Kidney tubule cell (primary cell): ENCODE measurements at regions not wholly inside any gene's neighbourhood (a gene's known extent, or its start where the extent isn't known, plus 50 kb on each side); places are given as distances from the start of the nearest gene placed in this dataset.
A peak's percentile ranks its signal among the peaks of the same experiment; 100 is the strongest.

Experiments used
- DNase-seq: peaks from one replicate; pipeline ENCODE4 v3.0.0-alpha.2; 2018; ENCODE audit warnings: low spot score

GRCh38 chr1:29485096-29485925 is 249.0 kb downstream of the PTPRU start:
- DNase-seq, result no peak

DNA sequence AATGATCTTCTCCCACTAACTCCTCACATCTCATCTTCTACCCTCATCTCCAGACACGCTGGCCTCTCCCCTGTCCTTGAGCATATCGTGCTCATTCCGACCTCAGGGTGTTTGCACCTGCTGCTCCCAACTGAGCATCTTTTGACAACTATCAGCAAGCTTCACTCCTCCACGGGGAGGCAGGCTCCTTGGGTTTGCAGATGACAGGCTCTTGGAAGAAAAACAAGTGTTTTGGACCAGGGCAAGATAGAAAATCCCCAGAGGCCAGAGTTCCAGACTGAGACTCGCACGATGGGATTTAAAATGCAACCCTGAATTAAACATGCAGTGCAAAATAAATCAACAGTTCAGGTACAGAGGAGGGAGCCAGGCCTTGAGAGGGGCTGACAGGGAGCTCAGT is 246.7 kb downstream of the PTPRU start:
- DNase-seq, result no peak

DNA sequence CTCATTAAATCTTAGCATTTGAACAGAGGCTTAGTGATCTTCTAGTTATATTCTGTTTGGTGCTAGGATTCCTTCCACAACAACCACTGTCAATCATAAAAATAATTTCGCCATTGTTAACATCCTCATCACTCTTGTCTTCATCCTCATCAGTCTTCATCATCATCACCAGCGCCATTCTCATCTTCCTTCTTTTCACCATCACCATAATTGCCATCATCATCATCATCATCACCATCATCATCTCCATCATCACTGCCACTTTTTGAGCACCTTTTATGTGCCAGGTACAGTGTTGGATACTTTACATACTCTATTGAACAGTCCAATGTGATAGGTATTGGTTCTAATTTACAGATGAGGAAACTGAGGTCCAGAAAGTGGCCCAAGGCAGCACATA is 245.7 kb downstream of the PTPRU start:
- DNase-seq, result no peak

- no peak for DNase-seq
Observed at GRCh38 chr1:29481031-29481430, 244.7 kb downstream of the PTPRU start.

DNA sequence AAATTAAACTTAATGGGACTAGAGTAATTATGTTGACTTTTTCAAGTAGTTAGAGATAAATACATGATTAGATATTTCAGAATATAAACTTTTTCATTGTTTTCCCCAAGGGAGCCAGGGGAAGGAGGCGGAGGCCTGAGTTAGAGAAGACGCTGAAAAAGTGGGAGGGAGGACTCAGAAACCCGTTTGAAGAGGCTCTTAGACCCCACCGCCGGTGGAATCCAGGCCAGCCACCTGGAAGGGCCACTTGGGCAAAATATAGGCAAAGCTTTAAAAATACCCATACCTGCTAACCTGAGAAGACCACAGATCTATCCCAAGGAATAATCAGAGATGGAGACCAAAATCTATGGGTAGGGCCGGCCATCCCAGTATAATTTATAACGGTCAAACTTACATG is 242.6 kb downstream of the PTPRU start:
- DNase-seq, result no peak

GRCh38 chr1:29478151-29478791 is 241.9 kb downstream of the PTPRU start:
- no peak for DNase-seq

GRCh38 chr1:29475326-29475725 is 239.0 kb downstream of the PTPRU start:
- DNase-seq, result no peak

- no peak for DNase-seq
Observed at GRCh38 chr1:29474274-29475244, 238.2 kb downstream of the PTPRU start.

DNA sequence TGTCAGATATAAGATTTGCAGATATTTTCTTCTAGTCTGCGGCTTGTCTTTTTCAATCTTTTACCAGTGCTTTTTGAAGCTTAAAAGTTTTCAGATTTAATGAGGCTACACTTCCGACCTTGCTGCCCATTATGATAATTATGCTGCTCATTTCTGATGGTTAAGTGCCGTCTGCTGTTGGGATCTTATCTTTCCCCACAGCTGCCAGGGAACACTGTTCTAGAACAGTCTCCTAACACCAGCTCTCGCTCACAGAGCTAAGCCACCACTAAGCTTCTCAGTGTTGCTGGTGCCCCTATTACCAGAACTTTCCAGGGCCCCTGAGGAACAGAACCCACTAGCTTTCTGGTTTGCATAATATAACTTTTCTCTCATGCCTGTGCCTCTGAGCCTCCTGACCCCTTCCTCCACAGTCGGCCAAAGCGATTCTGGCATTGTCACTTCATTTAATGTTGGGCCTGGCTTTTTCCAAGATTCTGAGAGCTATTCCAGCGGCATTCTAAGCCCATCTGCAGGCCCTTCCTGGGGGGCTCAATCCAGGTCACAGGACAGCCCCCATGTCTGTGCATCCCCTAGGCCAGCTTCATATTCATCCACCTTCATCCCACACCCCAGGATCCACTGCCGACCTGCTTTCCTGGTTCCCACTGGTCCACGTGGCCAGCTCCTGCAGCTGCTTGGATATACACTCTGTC is 237.0 kb downstream of the PTPRU start:
- no peak for DNase-seq

GRCh38 chr1:29471487-29472313 is 235.4 kb downstream of the PTPRU start:
- DNase-seq, result peak; percentile 8

DNA sequence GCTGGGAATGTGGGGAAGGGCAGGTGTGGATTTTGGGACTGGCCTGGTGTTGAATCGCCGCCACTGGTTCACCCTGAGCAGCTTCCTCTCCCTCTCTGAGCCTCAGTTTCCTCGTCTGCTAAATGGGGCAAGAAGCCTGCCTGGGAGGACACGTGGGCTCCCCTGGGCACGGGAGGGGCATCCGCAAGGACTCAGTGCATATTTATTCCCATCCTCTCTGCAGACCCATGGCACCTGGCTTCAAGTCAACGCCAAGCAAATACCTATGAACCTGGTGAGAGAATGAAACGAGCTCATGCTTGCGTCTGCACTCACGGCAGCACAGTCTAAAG is 234.4 kb downstream of the PTPRU start:
- no peak for DNase-seq

- no peak for DNase-seq
Observed at GRCh38 chr1:29470087-29470787, 233.9 kb downstream of the PTPRU start.

- peak; percentile 5 for DNase-seq
Observed at GRCh38 chr1:29469457-29469856, 233.1 kb downstream of the PTPRU start.

DNA sequence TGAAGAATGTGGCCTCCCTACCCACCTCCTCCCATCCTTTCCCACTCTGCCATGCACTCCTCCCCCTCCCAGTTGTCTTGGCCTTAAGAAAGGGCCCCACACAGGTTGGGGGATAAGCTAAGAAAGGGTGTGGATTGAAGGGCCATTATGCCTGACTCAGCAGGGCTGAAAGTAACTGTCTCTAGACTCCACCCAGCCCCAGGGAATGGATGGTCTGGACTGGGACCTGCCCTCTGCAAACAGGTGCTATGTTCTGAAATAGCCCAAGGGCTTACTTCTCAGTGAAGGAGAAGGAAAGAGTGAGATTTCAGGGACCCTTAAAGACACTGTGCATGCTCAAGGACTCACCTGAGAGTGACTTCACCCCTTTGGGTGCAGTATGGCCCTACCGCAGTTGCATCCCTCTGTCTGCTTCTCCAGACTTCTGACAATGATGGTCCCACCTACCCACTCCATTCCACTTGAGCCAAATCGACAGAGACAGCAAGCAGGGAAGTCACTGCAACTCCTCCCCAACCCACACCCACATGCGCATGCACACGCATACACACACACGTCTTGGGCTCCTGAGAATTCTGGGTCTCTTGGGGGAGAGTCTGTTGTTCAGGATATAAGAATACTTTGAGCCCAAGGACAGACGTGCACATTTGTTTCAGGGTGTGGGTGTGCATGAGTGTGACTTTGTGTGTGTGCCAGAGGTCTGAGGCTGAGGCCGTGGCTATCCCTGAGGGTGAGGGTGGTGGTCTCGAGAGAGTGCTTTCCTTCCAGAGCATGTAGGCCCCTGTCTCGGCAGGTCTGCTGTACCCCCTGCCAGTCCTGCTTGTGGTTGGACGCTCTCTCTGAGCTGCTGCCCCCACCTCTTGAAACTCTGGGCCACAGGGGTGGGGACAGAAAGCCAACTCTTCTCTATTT is 231.9 kb downstream of the PTPRU start:
- no peak for DNase-seq

DNA sequence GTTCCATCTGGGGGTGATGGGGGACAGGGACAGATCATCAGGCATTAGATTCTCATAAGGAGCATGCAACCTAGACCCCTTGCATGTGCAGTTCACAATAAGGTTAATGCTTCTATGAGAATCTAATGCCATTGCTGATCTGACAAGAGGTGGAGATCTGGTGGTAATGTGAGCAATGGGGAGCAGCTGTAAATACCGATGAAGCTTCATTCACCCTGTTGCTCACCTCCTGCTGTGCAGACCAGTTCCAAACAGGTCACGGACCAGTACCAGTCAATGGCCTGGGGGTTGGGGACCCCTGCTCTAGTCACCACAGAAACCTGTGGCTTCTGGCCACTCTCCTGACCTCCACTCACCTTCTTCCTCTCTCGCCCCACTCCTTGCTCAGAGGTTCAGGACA is 229.9 kb downstream of the PTPRU start:
- no peak for DNase-seq

DNA sequence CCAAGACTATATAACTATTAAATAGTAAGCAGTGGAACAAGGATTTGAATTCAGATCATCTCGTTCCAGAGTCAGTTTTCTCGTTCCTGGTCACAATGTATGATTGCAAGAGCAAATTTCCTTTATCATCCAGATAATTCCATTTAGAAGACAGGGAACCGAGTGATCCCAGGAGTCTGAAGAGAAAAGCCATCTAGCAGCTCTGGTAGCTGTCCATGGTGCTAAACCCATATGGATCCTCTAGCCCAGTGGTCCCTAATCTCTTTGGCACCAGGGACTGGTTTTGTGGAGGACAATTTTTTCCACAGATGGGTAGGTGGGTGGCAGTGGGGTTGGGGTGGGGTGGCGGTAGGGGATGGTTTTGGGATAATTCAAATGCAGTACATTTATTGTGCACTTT is 229.4 kb downstream of the PTPRU start:
- no peak for DNase-seq

- no peak for DNase-seq
Observed at GRCh38 chr1:29462096-29462495, 225.8 kb downstream of the PTPRU start.

DNA sequence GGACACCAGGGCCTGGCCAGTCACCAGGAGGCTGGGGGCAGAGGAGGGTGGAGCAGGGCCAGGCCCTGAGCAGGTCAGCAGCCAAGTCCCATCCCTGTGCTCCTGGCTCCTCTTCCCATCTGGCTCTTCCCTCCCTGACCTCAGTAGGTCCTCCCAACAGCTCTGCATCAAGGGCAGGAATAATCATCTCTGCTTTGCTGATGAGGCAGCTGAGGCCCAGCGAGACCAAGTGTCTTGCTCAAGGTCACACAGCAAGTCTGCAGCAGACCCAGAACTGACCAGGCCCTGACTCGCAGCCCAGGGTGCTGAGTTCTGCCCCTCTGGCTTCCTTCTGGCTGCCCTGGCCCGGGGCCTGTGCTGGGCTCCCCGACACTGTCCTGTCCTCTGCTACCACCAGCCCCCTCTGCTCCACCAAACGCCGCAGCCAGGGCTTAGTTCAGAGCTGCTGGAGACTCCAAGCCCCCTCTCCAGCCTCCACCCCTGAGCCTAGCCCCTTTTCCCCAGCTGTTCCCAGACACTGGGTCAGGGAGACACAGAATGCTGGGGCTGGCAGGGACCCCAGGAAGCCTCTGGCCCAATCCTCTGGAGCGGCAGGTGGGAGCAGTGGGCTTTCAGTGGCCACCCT is 224.9 kb downstream of the PTPRU start:
- no peak for DNase-seq

DNA sequence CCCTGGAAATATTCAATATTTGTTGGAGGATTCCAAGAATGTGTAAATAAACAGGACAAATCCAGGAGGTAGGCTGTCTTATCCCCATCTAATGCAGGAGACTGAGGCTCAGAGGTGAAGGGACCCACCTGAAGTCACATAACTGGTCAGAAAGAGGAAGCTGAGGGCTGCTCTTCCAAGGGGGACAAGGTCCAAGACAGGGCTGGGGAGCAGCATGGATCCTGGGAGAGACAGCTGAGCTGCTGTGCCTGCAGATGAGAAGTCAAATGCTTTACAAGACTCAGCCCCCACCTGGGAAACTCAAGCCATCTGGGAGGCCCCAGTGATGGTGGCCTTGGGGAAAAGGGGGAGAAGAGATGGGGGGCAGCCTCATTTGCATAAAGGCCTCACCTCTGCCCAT is 224.4 kb downstream of the PTPRU start:
- DNase-seq, result no peak
